ENCODE measurements at regions not wholly inside any gene's neighbourhood (a gene's known extent, or its start where the extent isn't known, plus 50 kb on each side); places are given as distances from the start of the nearest gene placed in this dataset.

- intact Hi-C loops (cut with DNase I) = loop anchor here in 1 of 4 donors (5.0 kb wide), 1 partner anchor 805 kb away; no protein-coding TSS in a partner anchor
- H3K4me3 ChIP-seq = no peak overlapping the region
- no peaks in the 10 kb centered on the region for H3K27me3 ChIP-seq
- no peaks in the 10 kb centered on the region for H3K36me3 ChIP-seq
- no peak for DNase-seq
- no peaks in the 10 kb centered on the region for H3K9me3 ChIP-seq
- no peak overlapping the region for H3K27ac ChIP-seq
- 8 to 15% (median 11%) methylated on average over 2 of the region's 2 CpGs for WGBS, 3 donors
- no peak for TF ChIP-seq POLR2A (IDR thresholded peaks at IDR 0.05)
- no peak for TF ChIP-seq EP300 (IDR thresholded peaks at IDR 0.05)
- TF ChIP-seq, protein P1, sequence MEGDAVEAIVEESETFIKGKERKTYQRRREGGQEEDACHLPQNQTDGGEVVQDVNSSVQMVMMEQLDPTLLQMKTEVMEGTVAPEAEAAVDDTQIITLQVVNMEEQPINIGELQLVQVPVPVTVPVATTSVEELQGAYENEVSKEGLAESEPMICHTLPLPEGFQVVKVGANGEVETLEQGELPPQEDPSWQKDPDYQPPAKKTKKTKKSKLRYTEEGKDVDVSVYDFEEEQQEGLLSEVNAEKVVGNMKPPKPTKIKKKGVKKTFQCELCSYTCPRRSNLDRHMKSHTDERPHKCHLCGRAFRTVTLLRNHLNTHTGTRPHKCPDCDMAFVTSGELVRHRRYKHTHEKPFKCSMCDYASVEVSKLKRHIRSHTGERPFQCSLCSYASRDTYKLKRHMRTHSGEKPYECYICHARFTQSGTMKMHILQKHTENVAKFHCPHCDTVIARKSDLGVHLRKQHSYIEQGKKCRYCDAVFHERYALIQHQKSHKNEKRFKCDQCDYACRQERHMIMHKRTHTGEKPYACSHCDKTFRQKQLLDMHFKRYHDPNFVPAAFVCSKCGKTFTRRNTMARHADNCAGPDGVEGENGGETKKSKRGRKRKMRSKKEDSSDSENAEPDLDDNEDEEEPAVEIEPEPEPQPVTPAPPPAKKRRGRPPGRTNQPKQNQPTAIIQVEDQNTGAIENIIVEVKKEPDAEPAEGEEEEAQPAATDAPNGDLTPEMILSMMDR (IDR thresholded peaks at IDR 0.05) = no peak
- H3K4me1 ChIP-seq (ENCODE audit: insufficient read depth) = no peaks in the 10 kb centered on the region
Measured at GRCh38 chr7:22627136-22627535, 99.9 kb upstream of the IL6 start.

- no peak for DNase-seq
- no peaks in the 10 kb centered on the region for H3K36me3 ChIP-seq
- H3K27ac ChIP-seq = no peak overlapping the region
- no peaks in the 10 kb centered on the region for H3K27me3 ChIP-seq
- no peaks in the 10 kb centered on the region for H3K9me3 ChIP-seq
- H3K4me3 ChIP-seq = no peak overlapping the region
- TF ChIP-seq, protein P1 (IDR thresholded peaks at IDR 0.05) = no peak
- TF ChIP-seq POLR2A (IDR thresholded peaks at IDR 0.05) (no peak), EP300 (IDR thresholded peaks at IDR 0.05) (no peak)
- 88 to 90% (median 88%) methylated on average over 1 of the region's 1 CpG for WGBS, 3 donors
- intact Hi-C loops (cut with DNase I) = loop anchor here in 1 of 4 donors (5.0 kb wide), 1 partner anchor 803 kb away; no protein-coding TSS in a partner anchor
- no peaks in the 10 kb centered on the region for H3K4me1 ChIP-seq (ENCODE audit: insufficient read depth)
Measured at GRCh38 chr7:22625251-22625650, 101.7 kb upstream of the IL6 start.

DNA sequence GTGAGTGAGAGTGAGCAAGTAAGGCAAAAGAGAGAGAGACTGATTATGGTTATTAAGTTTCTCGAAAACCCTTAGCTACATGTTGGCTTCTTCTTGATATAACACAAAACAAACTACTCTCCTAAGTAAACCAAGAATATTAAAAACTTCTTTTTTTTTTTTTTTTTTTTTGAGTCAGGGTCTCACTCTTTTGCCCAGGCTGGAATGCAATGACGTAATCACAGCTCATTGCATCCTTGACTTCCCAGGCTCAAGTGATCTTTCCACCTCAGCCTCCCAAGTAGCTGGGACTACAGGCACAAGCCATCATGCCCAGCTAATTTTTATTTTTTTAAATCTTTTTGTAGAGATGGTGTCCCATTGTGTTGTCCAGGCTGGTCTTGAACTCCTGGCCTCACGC is 102.2 kb upstream of the IL6 start:
- Histone ChIP-seq H3K4me3 (no peak overlapping the region), H3K27me3 (no peaks in the 10 kb centered on the region), H3K9me3 (no peaks in the 10 kb centered on the region), H3K36me3 (no peaks in the 10 kb centered on the region), H3K4me1 (ENCODE audit: insufficient read depth) (no peaks in the 10 kb centered on the region), H3K27ac (no peak overlapping the region)
- 91 to 94% (median 94%) methylated on average over 3 of the region's 3 CpGs for WGBS, 3 donors
- no peak for TF ChIP-seq POLR2A (IDR thresholded peaks at IDR 0.05)
- TF ChIP-seq, protein P1 (IDR thresholded peaks at IDR 0.05) = no peak
- no peak for TF ChIP-seq EP300 (IDR thresholded peaks at IDR 0.05)
- DNase-seq = no peak
- intact Hi-C loops (cut with DNase I) = loop anchor here in 1 of 4 donors (5.0 kb wide), 1 partner anchor 802 kb away; no protein-coding TSS in a partner anchor

GRCh38 chr7:22622116-22622785 is 104.7 kb upstream of the IL6 start:
- no peak for DNase-seq
- WGBS, 3 donors = 90 to 94% (median 90%) methylated on average over 4 of the region's 4 CpGs
- Histone ChIP-seq H3K4me3 (no peak overlapping the region), H3K27me3 (peaks cover 2% of the 10 kb centered on the region), H3K9me3 (no peaks in the 10 kb centered on the region), H3K36me3 (no peaks in the 10 kb centered on the region), H3K27ac (no peak overlapping the region), H3K4me1 (ENCODE audit: insufficient read depth) (no peaks in the 10 kb centered on the region)
- intact Hi-C loops (cut with DNase I) = no loop called here
- TF ChIP-seq, protein P1 (IDR thresholded peaks at IDR 0.05) = no peak
- no peak for TF ChIP-seq EP300 (IDR thresholded peaks at IDR 0.05)
- TF ChIP-seq POLR2A (IDR thresholded peaks at IDR 0.05) = no peak

Data from ovary (tissue), 7 donors.